ENCODE measurements at regions not wholly inside any gene's neighbourhood (a gene's known extent, or its start where the extent isn't known, plus 50 kb on each side); places are given as distances from the start of the nearest gene placed in this dataset.
"Not testable (repeated sequence)": the region's sequence is repeated elsewhere in the genome, so short reads cannot be mapped to it uniquely, and the experiment has no call there.

DNA sequence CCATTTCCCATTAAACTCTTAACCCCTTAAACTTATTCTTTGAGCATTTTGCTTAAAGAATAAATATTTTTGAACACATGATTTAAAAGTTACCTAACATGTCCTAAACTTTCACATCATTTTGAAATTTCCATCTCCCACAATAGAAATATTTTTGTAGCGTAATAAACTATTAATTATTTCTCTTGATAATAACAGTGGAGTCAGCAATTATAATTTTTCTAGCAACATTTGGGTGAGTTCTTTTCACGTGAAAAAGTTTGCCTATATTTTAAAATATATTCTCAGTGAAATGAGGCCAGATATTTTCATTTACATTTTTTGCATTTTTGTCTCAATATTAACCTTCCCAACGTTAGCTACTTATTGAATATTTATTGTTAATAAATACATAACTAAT lies 320.4 kb upstream of the CRIM1 start:
- DNase-seq = no peak

DNA sequence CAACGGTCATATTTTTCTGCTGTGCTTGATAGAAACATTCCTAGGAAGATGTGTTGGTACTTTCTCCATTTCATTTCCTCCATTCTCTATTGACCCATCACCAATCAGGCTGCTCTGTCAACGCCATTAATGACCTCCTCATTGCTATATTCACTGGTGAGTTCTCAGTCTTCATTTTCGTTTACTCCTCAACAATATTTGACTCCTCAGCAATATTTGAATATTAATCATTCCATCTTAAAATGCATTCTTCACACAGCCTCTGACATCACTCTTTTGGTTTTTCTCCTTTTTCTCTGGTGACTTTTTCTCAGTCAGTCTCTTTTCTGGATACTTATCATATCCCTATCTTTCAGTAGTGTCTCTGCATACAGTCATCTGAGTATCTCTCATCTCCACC lies 323.5 kb upstream of the CRIM1 start:
- no peak for DNase-seq

DNA sequence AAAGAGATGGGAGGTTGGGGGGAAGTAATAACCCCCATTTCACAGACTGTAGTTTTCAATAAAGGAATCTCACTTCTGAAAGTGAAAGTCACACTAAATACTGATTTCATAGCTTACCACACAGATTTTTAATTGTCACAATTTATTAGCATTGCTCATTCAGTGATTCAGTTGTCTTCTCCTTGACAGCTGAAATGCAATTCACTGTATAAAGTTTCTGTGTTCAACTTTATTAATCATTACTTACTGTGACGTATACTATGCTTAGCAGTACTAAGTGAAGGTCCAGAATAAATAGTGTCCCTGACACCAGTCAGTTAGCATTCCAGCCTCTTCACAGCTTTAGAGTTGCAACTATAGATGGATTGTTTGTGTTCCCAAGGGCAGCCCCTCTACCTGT lies 324.1 kb upstream of the CRIM1 start:
- DNase-seq = no peak

DNA sequence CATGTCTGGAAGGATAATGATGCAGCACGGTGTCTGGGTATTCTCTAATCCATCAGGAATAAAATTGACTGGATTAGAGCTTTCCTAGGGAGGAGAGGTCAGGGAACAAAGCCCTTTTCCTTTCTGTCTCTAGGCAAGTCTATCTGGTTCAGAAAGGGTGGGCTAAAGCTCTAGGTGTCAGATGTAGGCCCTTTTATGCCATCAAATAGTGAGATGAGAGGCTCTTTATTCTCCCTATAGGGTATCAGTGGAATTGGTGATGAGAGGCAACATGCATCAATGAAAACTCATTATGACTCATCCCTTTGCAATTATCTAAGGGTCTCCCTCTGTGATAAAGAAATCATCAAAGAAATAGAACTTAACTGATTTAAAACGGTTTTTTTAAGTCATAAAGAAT lies 328.0 kb upstream of the CRIM1 start:
- DNase-seq = no peak

DNA sequence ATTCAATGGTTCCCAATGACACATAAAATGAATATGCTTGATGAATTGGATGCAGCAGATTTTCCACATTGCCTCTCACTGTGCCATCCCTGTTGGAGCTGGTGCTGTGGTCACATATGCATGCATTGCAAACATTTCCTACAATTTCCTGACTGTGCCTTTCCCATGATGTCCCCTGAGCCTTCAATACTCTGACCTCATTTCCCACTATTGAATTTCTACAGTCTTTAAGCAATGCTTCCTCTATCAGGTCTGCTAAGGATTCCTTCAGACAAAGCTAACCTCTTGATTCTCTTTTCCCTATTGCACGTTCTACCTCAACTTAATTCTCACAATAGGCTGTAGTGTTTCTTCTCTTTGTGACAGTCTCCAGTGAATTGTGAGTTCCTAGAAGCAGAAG lies 342.5 kb upstream of the CRIM1 start:
- DNase-seq = no peak

DNA sequence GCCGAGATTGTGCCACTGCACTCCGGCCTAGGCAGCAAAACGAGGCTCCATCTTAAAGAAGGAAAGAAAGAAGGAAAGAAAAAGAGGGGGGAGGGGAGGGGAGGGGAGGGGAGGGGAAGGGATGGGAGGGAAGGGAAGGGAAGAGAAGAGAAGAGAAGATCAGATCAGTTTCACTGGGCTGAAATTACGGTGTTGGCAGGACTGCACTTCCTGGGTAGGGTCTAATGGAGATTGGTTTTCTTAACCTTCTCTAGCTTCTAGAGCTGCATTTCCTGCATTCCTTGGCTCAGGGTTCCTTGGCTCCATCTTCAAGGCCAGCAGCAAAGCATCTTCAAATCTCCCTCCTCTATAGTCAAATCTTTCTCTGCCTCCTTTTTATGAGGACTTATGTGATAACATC lies 349.1 kb upstream of the CRIM1 start:
- no peak for DNase-seq

DNA sequence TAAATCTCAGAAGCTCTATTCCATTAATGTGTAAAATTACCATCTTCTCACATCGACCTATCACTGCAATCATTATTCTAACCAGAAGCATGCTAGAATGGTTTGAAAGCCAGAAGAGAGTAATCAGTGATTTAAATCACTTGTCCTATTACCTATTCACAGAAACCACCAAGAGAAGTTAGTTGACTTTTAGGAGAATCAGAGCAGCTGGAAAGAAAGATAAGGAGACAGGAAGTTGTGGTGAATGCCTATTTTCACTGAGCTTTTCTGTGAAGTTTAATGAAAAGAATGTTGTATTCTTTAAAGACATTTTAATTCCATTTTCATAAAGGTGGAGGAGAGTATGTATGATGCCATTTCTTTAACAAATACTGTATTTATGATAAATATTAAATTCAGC lies 352.6 kb upstream of the CRIM1 start:
- no peak for DNase-seq

DNA sequence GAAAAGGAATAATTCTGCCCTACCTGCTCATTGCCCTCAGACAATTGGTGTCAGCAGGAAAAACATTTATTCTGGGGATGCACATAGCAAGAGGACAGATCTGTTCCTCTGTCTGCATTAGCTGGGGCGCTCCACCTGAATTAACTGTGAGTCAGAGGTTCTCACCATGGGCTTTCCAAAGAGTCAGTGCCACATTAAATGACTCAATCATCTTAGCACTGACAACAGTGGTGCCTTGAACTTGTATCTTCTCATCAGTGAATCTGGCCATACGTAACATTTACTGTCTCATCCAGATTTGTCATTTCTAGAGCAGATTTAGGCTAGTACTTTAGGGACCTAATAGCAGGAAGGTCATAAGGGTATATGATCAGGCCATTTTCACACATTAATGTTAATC lies 358.1 kb upstream of the CRIM1 start:
- no peak for DNase-seq

DNA sequence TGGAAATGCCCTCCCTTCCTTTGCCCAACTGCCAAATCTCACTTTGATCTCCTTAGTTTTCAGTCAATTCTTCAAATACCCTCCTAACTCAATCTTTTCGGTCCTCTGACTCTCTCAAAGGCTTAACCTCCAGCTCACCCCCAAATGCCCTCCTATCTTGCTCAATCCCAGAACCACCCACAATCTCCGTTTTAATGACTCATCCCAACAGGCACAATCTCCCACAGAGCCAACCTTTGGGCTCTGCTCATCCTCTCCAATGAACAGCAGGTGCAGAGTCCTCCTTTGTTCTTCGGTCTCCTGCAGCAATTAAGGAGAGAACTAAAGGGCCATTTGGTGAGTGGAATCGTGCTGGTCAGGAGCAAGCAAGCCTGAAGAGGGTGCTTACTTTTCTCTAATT lies 366.1 kb upstream of the CRIM1 start:
- DNase-seq = no peak

DNA sequence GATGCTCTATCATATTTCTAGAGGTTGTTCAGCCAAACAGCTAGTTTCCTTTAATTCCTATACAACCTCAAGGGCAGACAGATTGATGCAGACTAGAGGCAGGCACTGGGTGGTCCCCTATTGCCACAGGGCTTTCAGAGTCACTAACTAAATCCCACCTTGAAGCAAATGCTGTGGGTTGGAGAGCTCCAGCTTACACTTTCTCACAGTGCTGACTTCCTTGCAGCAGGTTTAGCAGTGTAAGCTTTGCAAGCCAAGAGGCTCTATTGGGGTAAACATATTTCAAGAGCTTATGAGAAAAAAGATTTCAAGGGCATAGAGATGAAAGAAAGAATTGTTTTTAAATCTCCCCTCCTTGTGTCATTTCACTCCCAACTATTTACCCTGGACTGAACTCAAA lies 366.5 kb upstream of the CRIM1 start:
- no peak for DNase-seq

DNA sequence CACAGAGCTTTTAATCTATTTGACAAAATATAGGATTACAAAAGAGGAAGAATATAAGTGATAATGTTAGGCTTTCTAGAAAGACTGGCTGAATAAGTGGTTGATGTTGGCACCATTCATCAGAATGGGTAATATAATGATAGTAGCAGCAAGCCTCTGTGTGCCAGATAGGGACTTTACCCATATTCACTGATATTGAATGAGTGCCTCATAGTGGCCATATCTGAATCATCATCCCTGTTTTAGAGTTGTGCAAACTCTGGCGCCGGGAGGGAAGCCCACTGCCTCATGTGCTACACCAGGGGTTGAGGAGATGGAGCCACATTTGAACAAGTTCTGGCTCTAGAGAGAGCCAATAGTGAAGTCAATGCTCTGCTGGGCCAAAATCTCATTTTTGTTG lies 368.7 kb upstream of the CRIM1 start:
- no peak for DNase-seq

DNA sequence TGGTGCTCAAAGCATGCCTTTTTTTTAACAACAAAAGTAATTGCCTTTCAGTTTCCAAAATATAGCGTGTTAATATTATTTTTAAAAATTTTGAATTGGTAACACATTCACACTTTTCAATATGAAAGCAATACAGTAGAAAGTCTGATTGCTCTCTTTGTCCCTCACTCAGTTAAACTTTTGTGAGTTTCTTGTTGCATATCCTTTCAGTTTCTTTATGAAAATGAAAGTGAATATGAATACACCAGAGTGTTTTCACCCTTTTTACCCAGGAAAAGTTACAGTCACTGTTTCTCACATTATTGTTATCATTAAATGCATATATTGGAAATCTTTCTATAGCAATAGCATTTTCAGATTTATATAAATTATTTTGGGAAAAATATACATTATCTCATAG lies 377.4 kb upstream of the CRIM1 start:
- no peak for DNase-seq

DNA sequence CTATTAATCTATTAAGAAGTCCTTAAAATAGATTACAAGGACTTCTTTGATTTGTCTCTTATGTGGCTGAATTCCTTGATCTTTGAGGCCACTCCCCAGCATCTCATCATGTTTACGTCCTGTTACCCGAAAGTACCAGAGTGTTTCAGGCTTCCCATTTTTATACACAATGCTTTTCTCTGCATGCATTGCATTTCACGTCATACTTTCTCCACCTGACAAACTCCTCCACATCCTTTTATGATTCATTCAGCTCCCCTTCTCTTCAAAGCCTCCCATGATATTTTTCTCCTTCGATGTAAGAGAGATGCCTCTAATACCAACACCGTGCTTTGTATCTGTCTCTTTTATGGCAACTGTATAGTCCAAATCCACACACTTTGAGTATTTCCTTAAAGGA lies 379.0 kb upstream of the CRIM1 start:
- no peak for DNase-seq

DNA sequence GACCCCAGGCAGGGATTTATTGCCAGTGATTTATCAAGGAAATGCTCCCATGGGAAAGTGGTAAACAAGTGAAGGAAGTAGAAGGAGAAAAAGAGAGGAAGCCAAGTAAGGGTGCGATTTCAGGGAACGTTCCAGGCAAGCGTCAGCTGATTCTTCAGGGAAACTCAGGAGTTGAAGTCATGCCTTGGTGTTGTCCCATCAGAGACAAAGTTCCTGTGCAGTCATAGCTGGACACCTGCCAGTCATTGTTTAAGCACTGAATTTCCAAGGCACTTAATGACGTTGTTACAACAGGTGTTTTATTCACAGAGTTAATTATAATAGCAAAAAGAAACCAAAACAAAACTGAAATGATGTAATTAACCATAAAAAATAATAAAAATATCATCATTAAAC lies 381.8 kb upstream of the CRIM1 start:
- DNase-seq = no peak

DNA sequence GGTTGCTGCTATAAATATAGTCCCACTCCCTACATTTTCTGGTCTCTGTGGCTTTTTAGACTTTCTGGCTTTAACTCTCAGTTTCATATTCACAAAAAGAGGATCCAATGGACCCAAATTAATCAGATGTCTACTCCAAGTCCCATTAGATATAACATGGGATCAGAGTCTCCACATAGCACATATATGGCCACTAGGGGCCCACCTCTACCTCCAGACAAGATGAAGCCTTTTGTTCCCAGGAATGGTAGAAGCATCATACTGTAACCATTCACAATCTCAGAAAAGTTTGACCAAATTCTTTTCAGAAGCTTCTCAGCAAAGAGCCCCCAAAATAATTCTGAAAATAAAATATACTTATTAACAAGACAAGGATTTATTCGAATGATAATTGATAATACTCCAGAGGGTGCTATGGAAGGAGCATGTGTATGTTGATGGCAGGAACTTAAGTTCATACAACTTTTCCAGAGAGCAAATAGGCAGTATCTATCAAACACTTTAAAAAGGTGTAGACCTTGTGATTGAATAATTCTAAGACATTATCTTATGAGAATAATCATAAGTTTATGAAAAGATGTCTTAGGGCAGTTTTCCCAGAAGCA lies 382.3 kb upstream of the CRIM1 start:
- DNase-seq = no peak

DNA sequence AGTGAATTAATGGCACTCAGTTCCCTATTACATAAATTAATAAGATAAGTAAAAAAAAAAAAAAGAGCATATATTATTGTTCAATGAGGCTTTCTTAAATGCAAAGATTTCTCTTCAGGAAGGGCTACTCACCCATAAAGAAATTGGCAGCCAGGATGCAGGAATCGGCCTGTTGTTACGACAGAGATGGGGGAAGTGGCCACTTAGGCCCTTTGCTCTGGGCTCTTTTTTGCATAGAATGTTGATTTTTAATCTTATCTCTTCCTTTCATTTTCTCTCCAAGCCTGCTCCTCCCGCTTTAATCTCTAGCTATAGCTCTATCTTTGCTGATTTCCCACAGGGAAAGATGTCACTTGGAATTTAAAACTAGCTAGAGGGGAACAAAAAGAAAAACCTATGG lies 391.8 kb upstream of the CRIM1 start:
- no peak for DNase-seq

DNA sequence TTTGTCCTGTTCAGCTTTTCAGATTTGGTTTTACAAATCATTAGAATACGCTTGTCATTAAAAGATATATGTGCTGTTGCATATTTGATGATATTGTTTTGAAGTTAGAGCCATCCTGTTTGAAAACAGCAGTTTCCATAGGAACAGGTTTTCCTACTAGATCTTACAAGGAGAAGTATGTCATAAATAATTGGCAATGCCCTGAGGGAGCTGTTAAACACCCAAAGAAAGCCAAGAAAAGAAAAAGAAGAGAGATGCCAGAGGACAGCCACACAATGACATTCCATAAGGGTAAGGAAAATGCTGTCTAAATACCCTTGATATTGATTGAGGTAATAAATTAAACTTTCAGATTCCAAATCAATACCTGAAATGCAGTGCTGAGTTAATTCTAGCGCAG lies 392.2 kb upstream of the CRIM1 start:
- DNase-seq = no peak

DNA sequence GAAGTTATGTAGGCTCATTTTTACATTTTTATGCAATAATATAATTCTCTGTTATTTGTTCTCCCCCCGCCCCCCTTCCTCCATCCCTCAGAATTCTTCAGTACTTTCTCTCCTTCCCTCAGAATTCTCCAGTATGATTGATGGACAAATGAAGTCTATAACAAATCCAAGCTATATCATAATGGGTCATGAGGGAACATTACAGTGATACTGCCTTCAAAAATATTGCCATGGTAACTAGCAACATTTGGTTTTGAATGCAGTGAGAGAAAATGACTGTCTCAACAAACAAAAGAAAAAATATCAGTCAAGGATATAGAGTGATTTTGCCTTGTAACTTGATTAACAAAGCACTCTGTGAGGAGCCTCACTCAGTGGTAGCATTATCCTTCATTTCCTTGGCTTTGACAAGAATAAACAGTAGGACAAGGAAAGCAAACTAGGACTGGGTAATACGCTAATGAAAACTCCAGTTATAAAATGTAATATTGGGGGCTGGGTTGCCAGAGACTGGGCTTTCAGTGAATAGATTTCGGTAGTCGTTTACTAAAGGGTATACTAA lies 392.9 kb upstream of the CRIM1 start:
- DNase-seq = no peak

DNA sequence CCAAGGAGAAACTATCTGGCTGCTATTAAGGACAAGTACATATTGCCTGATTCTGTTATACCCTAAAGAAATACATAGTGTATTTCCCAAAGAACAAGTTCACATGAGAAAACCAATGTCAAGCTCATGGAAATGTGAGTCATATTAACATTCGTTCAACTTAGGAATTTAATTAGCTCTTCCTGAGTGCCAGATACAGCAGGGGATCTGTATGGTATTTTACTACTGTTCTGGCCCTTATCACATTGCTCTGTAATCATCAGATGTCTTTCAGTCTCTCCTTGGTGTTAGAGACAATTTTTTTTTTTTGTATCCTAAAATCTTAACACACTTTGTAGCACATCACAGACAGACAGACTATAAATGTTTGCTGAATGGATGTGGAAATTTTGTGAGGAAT lies 395.0 kb upstream of the CRIM1 start:
- DNase-seq = no peak

DNA sequence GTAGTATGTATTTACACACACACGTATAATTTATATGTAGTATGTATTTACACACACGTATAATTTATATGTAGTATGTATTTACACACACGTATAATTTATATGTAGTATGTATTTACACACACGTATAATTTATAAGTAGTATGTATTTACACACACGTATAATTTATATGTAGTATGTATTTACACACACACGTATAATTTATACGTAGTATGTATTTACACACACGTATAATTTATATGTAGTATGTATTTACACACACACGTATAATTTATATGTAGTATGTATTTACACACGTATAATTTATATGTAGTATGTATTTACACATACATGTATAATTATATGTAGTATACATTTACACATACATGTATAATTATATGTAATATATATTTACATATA lies 398.5 kb upstream of the CRIM1 start:
- DNase-seq = not testable (repeated sequence)

DNA sequence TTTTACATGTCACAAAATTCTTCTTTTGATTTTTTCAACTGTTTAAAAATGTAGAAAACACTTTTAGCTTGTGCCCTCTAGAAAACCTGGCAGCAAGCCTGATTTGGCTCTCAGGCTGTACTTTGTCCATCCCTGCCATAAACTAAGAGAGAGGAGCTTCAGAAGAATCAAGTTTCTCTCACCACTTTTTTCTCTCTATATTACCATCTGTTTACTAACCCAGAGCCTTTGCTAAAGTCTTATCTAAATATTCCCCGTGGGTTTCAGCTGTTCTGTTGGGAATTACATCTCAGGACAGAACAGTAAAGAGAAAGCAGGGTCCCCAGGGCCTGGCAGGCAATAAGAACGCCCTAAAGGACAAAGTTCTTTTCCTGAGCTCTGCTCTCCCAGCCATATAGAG lies 409.1 kb upstream of the CRIM1 start:
- no peak for DNase-seq

DNA sequence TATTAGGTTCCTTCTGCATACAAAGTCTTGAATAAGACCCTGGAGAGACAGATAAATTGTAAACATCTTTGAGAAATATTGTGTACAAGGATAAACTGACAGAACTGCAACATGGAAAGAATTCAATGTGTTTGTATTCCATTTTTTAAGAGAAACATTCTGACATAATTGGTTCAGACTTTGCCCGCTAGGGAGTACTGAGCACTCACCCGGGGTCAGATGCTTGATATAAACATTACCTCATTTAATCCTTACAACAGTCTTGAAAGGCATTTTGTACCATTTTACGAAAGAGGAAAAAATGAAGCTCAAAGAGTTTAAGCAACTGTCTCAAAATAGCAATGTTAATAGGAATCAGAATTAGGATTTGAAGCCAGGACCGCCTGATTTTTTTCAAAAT lies 416.7 kb upstream of the CRIM1 start:
- no peak for DNase-seq

DNA sequence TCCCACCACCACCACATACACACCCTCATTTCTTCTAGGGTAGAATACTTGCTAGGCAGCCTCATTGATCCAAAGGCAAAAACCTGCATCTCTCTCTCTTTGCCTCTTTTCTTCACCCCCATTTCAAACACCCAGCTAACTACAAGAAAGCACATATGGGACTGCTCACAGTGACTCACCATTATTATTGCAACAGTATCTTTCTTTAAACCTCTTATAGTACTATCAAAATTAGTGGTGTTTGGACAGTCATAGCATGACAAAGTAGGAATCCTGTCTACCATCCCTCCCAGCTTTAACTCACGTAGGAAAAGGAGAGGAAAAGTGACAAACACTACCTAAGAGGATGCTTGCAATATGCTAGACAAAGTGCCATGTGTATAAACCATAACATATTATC lies 422.5 kb upstream of the CRIM1 start:
- DNase-seq = no peak

DNA sequence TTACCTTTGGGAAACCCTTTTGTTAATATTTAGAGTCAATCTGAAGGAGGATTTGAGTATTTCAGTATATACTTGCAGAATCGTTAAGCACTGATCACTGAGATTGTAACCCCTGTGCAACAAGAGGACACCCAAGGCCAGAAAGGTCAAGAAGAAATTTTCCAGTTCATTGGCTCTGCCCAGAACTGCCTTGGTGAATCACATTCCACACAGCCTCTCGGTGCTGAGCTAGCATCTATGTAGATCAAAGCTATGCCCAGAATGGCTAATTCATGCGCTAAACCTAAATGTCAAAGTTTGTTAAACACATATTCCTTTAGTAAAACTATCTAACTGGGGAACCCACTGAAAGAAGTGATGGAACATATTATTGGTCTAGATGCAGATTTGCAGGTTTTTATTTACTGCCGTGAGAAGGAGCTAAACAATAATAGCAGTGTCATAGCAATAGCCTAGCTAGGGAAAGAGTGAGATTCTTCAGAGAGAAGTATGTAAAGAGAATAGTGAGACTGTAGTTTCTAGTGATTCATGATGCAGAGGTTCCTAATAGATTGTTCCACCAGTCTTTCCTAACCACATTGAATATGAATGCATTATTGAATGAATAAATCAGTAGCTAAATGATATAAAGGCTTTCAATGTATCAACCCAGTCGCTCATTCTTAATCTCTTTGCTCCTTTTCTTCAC lies 423.2 kb upstream of the CRIM1 start:
- no peak for DNase-seq

DNA sequence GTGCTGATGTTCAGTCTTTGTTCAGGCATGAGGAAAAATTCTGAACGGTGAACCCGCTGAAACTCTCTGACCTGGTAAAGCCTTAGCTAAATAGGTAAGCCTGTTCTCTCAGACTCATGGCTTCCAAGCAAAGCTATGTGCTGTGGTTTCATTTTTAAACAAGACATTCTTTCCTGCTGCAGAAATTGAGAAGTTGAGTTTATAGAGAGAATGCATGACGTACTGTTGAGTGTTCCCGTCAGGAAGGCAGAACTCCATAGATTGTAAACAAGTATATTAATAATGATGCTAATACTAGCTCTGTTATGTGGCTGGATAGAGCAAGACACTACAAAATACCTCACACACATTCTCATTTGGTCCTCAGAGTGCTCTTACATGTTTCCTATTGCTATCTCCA lies 424.0 kb upstream of the CRIM1 start:
- DNase-seq = no peak

Measured in cerebellar nuclear complex (tissue), 1 donor.